ENCODE measurements at regions not wholly inside any gene's neighbourhood (a gene's known extent, or its start where the extent isn't known, plus 50 kb on each side); places are given as distances from the start of the nearest gene placed in this dataset.
"Not testable (repeated sequence)": the region's sequence is repeated elsewhere in the genome, so short reads cannot be mapped to it uniquely, and the experiment has no call there.

DNA sequence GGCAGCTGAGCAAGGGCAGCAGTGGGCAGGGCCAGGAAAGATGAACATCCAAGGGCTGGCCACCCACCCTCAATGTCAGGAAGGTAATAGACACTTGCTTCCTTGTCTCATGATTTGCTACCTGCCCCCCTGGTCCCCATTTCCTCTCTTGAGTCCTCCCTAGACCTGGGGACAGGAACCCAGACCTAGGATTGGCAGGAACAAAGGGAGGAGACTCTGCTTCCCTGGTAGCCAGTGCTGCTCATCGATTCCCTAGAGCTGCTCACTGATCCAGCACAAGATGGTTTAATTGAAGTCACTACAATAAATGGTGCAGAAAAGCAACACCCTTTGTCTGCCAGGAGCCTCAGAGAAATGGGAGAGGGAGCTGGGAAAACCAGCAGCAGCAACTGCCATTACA is 67.8 kb upstream of the CHST1 start:
- TF ChIP-seq, protein P1, sequence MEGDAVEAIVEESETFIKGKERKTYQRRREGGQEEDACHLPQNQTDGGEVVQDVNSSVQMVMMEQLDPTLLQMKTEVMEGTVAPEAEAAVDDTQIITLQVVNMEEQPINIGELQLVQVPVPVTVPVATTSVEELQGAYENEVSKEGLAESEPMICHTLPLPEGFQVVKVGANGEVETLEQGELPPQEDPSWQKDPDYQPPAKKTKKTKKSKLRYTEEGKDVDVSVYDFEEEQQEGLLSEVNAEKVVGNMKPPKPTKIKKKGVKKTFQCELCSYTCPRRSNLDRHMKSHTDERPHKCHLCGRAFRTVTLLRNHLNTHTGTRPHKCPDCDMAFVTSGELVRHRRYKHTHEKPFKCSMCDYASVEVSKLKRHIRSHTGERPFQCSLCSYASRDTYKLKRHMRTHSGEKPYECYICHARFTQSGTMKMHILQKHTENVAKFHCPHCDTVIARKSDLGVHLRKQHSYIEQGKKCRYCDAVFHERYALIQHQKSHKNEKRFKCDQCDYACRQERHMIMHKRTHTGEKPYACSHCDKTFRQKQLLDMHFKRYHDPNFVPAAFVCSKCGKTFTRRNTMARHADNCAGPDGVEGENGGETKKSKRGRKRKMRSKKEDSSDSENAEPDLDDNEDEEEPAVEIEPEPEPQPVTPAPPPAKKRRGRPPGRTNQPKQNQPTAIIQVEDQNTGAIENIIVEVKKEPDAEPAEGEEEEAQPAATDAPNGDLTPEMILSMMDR (IDR thresholded peaks at IDR 0.05) = no peak
- DNase-seq (ENCODE audit: low spot score) = no peak
- no peak overlapping the region for H3K4me3 ChIP-seq
- no peak overlapping the region for H3K27ac ChIP-seq

DNA sequence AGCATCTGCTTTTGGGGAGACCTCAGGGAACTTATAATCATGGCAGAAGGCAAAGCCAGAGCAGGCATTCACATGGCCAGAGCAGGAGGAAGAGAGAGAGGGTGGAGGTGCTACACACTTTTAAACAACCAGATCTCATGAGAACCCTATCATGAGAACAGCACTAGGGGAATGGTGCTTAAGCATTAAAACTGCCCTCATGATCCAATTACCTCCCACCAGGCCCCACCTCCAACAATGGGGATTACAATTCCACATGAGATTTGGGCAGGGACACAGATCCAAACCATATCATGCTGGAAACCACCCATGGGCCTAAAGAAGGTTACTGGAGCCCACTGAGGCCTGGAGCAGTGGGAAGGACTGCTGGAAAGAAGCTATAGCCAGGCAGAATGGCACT is 66.9 kb upstream of the CHST1 start:
- TF ChIP-seq, protein P1 (IDR thresholded peaks at IDR 0.05) = no peak

DNA sequence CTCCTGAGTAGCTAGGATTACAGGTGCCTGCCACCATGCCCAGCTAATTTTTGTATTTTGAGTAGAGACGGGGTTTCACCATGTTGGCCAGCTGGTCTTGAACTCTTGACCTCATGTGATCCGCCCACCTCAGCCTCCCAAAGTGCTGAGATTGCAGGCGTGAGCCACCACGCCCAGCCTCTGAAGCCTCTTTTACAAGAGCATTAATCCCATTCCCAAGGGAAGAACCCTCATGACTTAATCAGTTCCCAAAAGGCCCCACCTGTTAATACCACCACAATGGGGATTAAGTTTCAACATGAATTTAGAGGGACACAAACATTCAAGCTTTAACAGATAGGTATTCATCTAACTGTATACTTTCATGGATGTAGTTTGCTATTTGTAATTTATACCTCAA is 65.7 kb upstream of the CHST1 start:
- not testable (repeated sequence) for DNase-seq (ENCODE audit: low spot score); H3K4me3 ChIP-seq; H3K27ac ChIP-seq

More for the DNA sequence above, 66.9 kb upstream of the CHST1 start:
- DNase-seq (ENCODE audit: low spot score) = no peak
- no peak overlapping the region for H3K27ac ChIP-seq
- no peak overlapping the region for H3K4me3 ChIP-seq

DNA sequence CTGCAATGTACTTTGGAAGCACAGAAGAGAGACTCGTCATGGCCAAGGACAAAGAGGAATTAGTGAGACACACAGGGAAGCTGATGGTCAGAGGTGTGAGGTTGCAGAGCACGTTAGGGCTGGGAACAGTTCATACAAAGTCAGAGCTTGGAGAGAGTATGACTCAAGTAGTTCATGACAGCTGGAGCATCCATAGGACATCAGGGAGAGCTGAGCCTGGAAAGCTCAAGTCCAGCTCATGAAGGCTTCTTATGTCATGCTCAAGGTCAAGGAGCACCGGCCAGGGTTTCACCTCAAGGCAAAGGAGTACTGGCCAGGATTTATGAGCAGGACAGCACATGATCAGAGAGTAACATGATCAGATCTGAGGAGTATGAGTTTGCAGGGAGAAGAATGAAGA is 64.6 kb upstream of the CHST1 start:
- TF ChIP-seq, protein P1 (IDR thresholded peaks at IDR 0.05) = no peak
- no peak overlapping the region for H3K27ac ChIP-seq

DNA sequence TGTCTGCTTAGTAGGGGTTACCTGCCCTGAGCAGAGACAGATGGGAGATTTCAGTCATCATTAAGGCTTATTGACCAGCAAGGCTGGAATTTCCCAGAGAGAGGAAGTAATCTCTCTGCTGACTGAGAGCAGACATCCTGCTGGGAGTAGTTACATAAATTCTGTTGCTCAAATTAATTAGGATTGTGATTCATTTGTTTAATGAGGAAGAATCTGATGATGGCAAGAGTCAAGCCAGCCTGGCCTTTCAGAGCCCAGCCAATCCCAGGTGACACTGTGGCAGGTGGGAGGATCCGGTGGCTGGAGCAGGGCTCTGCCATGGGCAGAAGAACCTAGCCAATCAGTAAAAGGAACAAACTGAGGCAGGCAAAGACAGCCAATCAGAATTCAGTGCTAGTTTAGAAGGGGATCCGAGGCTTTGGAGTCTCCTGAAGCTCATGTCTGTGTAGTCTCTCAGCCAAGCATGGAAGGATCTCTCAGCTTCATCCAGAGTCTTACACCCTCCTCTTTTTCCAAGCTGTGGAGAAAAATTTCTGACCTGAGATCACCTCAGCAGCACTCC is 61.2 kb upstream of the CHST1 start:
- no peak for DNase-seq (ENCODE audit: low spot score)
- H3K27ac ChIP-seq = no peak overlapping the region
- TF ChIP-seq, protein P1 (IDR thresholded peaks at IDR 0.05) = no peak
- H3K4me3 ChIP-seq = no peak overlapping the region

More for the DNA sequence above, 64.6 kb upstream of the CHST1 start:
- no peak for DNase-seq (ENCODE audit: low spot score)
- H3K4me3 ChIP-seq = no peak overlapping the region

DNA sequence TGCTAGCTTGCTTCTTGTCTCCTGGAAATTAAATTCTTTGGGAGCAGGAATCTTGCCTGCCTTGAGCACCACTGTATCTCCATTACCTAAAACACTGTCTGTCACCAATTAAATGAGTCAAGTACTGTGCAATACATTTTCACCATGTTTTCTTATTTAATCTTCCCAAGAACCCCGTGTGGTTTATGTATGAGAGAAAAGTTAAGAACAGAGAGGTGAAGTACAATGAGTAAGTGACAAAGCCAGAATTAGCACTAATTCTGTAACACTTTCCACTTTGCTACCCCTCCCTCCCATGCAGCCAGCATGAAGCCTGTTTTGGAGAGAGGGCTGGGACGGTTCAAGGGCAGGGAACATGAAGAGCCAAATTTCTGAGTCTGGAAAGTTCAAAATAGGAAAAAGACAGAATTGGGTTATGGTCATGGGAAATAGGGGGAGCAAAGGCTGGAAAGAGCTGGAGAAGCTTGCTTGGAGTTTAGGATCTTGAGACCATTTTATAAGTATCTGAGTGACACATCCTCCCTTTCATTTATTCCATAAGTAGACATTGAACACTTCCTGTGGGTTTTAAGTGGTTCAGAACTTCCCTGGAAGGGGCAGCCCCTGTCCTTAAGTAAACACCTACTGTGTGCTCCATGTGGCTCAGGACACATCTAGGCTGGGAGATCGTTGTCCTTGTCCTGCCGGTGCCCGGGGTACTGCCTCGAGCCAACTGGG is 60.5 kb upstream of the CHST1 start:
- Histone ChIP-seq H3K27ac (no peak overlapping the region), H3K4me3 (no peak overlapping the region)
- DNase-seq (ENCODE audit: low spot score) = no peak
- TF ChIP-seq, protein P1 (IDR thresholded peaks at IDR 0.05) = no peak

DNA sequence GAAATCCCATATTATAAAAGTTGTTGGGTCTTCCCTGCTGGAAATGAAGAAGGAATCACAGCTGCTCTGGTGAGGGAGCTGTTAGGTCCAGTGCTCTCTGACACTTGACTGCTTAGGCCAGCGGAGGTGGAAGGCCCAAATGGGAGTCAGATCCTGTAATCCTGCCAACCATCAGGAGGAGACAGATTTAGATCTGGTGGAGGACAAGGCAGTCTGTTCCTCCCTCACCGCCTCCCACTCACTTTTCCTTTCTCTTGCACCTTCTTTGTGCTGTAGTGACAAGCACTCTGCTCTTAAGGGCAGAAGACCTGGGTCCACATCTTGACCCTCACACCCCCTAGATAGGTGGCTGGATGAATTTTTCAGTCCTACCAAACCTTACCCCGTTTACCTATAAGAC is 59.7 kb upstream of the CHST1 start:
- DNase-seq (ENCODE audit: low spot score) = no peak
- no peak overlapping the region for H3K27ac ChIP-seq
- TF ChIP-seq, protein P1 (IDR thresholded peaks at IDR 0.05) = no peak
- H3K4me3 ChIP-seq = no peak overlapping the region

All from coronary artery (tissue), 2 donors.